Aorta (tissue), 5 donors: ENCODE measurements at regions not wholly inside any gene's neighbourhood (a gene's known extent, or its start where the extent isn't known, plus 50 kb on each side); places are given as distances from the start of the nearest gene placed in this dataset.

Experiments used
- ATAC-seq: fragments of 200-7000 bp; cut with Tn5 transposase; one replicate; pipeline ENCODE4 v1.9.1; 2022; ENCODE audit warnings: moderate library complexity; ENCODE audit not compliant: low FRiP score
- DNase-seq, 2 donors: peaks; one replicate each; pipeline ENCODE4 v3.0.0-alpha.2; 2020
- H3K27ac ChIP-seq, 2 donors: one replicate each; pipeline ENCODE4 v1.5.1; 2013; ENCODE audit warnings: low read length in 2 of 2, mild to moderate bottlenecking in 2 of 2, moderate library complexity in 2 of 2, control low read depth in 1 of 2, inconsistent platforms in 1 of 2, low read depth in 1 of 2
- H3K27me3 ChIP-seq, 2 donors: one replicate each; pipeline ENCODE4 v1.6.1; 2013; ENCODE audit warnings: control low read depth in 1 of 2, low read length in 1 of 2, mild to moderate bottlenecking in 1 of 2, moderate library complexity in 1 of 2; ENCODE audit not compliant: insufficient read depth in 2 of 2, control insufficient read depth in 1 of 2
- H3K36me3 ChIP-seq, 2 donors: one replicate each; pipeline ENCODE4 v1.6.1; 2013; ENCODE audit warnings: control low read depth in 1 of 2, low read length in 1 of 2, mild to moderate bottlenecking in 1 of 2; ENCODE audit not compliant: insufficient read depth in 2 of 2, control insufficient read depth in 1 of 2
- H3K4me1 ChIP-seq, 2 donors: one replicate each; pipeline ENCODE4 v1.6.1; 2013; ENCODE audit warnings: low read length in 2 of 2, control low read depth in 1 of 2, mild to moderate bottlenecking in 1 of 2, moderate library complexity in 1 of 2; ENCODE audit not compliant: insufficient read depth in 2 of 2, control insufficient read depth in 1 of 2
- H3K4me3 ChIP-seq, 2 donors: one replicate each; pipeline ENCODE4 v1.5.1; 2013; ENCODE audit warnings: low read length in 2 of 2, control low read depth in 1 of 2, mild to moderate bottlenecking in 1 of 2
- H3K9me3 ChIP-seq: one replicate; pipeline ENCODE4 v1.6.1; 2013; ENCODE audit warnings: mild to moderate bottlenecking, low read length; ENCODE audit not compliant: control insufficient read depth
- WGBS, 2 donors: extraction: QIAGEN DNeasy Blood & Tissue Kit; methylation state at CpG; one replicate each; pipeline ENCODE4 v1.1.7; 2013; 5-methylcytosine and 5-hydroxymethylcytosine counted together
- intact Hi-C, 2 donors: fragments of 100-400 bp; cut with DNase I; formaldehyde crosslinking; loops; one replicate each; pipeline versions ENCODE4 v1.14.2 to v1.15.0; 2022
- donor health status: healthy with polysubstance abuse.
- donor health status: Bipolar disorder and iron deficiency.
- donor health status: DM: no; HTN: no; CAD: no.
- donor health status: DM: no; HTN: no; CAD: no.
- donor health status: DM: yes; HTN: yes; CAD: no.

DNA sequence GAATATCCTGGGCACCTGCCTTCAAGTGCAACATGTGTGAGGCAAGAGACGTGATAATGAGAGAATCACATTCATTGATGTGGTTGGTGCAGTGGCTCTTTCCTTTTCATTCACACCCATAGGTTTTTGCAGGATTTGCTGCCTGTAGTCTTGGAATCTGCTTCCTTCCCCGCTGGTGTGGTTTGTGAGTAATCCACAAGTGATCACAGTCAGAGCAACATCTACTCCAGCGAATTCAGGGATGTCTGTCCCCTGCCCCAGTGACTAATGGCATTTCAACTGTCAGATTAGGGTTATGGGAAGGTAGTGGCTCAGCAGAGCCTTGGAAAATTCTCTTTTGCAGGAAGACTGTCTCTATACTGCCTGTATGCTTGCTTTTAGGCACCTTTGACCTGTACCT lies 225.5 kb upstream of the RBMS1 start:
- Histone ChIP-seq H3K27me3 (no peaks in the 10 kb centered on the region), H3K27ac (no peak overlapping the region), H3K4me3 (no peak overlapping the region), H3K9me3 (no peaks in the 10 kb centered on the region), H3K36me3 (no peaks in the 10 kb centered on the region), H3K4me1 (no peaks in the 10 kb centered on the region)
- 85 to 88% methylated on average over 3 of the region's 3 CpGs for WGBS, 2 donors
- ATAC-seq (no peak), DNase-seq (no peak)
- intact Hi-C loops = no loop called here

DNA sequence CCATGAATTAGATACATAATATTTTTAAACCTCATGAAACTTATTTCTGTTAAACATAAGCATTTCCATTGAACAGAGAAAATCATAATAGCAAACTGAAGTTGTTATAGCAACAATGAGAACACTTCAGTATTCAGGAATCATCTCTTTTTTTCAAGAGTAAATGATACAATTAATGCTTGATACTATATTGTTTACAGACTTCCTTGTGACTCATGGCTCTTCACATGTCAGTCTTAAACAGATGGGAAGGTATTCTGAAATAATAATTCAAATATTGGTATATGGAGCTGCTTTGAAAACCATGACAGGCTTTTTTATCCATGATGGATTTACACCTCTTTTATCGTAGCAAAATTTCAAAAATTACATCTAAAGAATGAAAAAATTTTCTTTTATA lies 226.5 kb upstream of the RBMS1 start:
- intact Hi-C loops = no loop called here
- Histone ChIP-seq H3K27me3 (no peaks in the 10 kb centered on the region), H3K9me3 (no peaks in the 10 kb centered on the region), H3K27ac (no peak overlapping the region), H3K36me3 (no peaks in the 10 kb centered on the region), H3K4me1 (no peaks in the 10 kb centered on the region), H3K4me3 (no peak overlapping the region)
- 61 to 85% methylated on average over 1 of the region's 1 CpG for WGBS, 2 donors
- DNase-seq = no peak
- no peak for ATAC-seq

DNA sequence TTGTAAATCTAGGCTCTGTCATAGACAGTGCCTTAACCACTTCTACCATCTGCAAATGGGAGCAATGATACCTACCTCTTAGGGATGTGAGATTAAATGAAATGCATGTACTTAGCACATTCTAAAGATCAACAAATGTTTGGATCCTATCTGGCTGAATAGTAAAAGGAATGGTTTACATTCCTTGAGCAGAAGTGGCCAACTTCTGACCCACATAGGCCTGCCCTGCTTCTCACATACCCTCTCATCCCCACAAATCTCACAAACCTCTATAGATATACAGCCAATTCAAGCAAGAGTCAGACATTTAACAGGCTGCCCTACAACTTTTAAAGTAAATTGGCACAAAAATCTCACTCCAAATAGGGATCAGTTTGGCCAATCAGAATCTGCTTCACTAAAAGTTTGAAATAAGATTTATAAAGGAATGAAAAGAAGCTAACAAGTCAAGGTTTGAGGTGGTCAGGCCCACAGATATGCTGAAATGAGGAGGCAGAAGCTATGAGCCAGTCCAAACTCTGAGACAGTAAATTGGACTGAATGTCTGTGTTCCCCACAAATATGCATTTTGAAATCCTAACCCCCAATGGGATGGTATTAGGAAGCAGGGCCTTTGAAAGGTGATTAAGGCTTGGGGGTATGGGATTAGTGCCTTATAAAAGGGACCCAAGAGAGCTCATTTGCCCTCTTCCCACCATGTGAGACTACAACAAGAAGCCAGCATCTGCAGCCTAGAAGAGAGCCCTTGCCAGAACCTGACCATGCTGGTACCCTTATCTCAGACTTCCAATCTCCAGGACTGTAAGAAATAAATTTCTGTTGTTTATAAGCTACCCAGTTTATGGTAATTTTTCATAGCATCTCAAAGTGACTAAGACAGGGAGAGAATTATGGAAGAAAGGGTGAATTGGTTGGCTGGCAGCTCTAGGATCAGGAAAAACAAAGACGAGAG lies 227.8 kb upstream of the RBMS1 start:
- H3K36me3 ChIP-seq = no peaks in the 10 kb centered on the region
- no peaks in the 10 kb centered on the region for H3K9me3 ChIP-seq
- H3K4me1 ChIP-seq = no peaks in the 10 kb centered on the region
- intact Hi-C loops = no loop called here
- 86 to 94% methylated on average over 1 of the region's 1 CpG for WGBS, 2 donors
- no peak overlapping the region for H3K4me3 ChIP-seq
- no peak overlapping the region for H3K27ac ChIP-seq
- no peaks in the 10 kb centered on the region for H3K27me3 ChIP-seq
- ATAC-seq (no peak), DNase-seq (no peak)

DNA sequence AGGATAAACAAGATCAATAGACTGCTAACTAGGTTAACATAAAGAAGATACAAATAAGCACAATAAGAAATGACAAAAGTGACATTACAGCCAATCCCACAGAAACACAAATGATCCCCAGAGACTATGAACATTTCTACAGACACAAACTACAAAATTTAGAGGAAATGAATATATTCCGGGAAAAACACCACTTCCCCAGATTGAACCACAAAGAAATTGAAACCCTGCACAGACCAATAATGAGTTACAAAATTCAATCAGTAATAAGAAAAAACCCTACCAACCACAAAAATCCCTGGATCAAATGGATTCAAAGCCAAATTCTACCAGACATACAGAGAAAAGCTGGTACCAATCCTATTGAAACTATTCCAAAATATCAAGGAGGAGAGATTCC lies 232.4 kb upstream of the RBMS1 start:
- intact Hi-C loops = no loop called here
- DNase-seq (no peak), ATAC-seq (no peak)
- Histone ChIP-seq H3K27ac (no peak overlapping the region), H3K9me3 (no peaks in the 10 kb centered on the region), H3K27me3 (no peaks in the 10 kb centered on the region), H3K4me1 (no peaks in the 10 kb centered on the region), H3K4me3 (no peak overlapping the region), H3K36me3 (no peaks in the 10 kb centered on the region)
- 0 to 70% methylated on average over 1 of the region's 1 CpG for WGBS, 2 donors

DNA sequence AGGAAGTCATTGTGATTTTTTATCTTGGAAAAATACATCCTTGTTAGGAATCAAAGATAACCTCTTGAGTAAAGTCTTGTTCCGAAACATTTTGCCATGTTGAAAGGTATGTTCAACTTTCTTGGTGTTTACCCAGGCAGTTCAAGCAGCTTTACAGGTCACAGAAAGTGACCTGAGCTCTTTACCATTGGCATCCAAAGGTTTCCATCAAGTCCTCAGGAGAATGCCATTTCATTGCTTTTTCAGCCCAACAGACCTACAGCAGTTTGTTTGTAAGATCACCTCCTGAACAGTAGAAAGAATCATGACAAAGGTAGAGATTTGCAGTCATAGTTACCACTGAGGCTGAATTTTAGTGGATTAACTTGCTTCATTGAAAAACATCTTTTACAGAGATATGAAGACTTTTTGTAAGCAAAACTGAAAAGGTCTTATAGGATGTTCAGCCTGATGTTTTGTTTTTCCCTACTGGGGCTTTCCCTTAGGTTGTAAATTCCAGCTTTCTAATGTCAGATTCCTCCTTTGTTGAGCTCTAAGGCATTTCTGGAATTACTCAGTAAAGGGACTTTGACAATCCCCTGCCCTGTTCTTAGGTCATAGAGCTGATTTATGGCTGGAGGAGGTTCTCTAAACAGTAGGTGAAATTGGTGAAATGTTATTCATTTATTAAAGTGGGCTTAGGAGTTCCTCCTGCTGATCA lies 236.8 kb upstream of the RBMS1 start:
- H3K27ac ChIP-seq = no peak overlapping the region
- no peak for DNase-seq
- H3K4me1 ChIP-seq = no peaks in the 10 kb centered on the region
- H3K27me3 ChIP-seq = no peaks in the 10 kb centered on the region
- intact Hi-C loops = no loop called here
- H3K36me3 ChIP-seq = no peaks in the 10 kb centered on the region
- H3K9me3 ChIP-seq = no peaks in the 10 kb centered on the region
- no peak for ATAC-seq
- no peak overlapping the region for H3K4me3 ChIP-seq
- 94 to 97% methylated on average over 1 of the region's 1 CpG for WGBS, 2 donors

DNA sequence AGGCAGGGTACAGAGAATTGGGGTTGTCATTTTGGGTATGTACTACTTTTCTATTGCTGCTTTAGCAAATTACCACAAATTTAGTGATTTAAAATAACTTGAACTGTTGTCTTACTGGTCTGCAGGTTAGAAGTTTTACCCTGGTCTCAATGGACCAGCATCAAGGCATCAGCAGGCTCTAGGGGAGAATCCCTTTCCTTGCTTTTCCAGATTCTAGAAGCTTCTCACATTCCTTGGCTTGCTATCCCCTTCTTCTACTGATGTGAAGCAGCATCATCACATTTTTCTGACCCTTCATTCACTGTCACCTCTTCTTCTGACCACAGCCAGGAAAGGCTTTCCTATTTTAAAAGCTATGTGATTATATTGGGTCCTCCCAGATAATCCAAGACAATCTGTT lies 237.8 kb upstream of the RBMS1 start:
- Histone ChIP-seq H3K4me3 (no peak overlapping the region), H3K9me3 (no peaks in the 10 kb centered on the region), H3K27ac (no peak overlapping the region), H3K27me3 (no peaks in the 10 kb centered on the region), H3K4me1 (no peaks in the 10 kb centered on the region), H3K36me3 (no peaks in the 10 kb centered on the region)
- intact Hi-C loops = no loop called here
- no peak for ATAC-seq
- DNase-seq = no peak

DNA sequence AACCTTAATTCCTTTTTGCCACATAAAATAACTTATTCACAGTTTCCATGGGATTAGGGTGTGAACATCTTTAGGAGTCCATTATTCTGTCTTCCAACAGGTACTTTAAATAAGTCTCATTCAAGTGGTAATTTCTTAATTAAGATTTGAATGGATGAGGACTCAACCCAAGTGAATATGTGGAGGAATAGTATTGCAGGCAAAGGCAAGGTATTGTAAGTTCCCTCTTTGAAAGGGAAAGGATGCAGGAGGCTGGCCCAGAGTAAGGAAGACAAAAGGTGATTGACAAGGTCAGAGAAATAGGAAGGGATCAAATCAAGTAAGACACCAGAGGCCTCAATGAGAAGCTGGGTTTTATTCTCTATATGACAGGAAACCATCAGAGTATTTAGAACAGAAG lies 238.2 kb upstream of the RBMS1 start:
- Histone ChIP-seq H3K9me3 (no peaks in the 10 kb centered on the region), H3K27me3 (no peaks in the 10 kb centered on the region), H3K36me3 (no peaks in the 10 kb centered on the region), H3K4me3 (no peak overlapping the region), H3K27ac (no peak overlapping the region), H3K4me1 (no peaks in the 10 kb centered on the region)
- no peak for ATAC-seq
- intact Hi-C loops = no loop called here
- no peak for DNase-seq

DNA sequence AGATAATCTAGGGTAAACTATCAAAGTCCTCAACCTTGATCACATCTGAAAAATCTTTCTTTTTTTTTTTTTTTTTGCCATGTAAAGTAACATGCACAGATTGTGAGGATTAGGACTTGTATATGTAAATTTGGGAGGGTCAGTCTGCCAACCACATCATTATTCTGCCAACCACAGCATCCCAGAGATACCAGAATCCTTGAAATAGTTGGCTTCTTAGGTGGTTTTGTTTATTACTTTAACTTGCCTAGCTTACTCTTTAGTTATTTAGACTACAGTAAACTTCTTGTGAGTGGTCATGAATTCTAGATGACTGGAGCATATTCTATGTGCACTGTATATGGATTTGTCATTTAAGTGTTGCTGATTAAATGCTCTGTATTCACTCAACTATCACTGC lies 242.1 kb upstream of the RBMS1 start:
- no peak for ATAC-seq
- DNase-seq = no peak
- intact Hi-C loops = no loop called here
- no peak overlapping the region for H3K4me3 ChIP-seq
- H3K36me3 ChIP-seq = no peaks in the 10 kb centered on the region
- H3K27ac ChIP-seq = no peak overlapping the region
- H3K9me3 ChIP-seq = no peaks in the 10 kb centered on the region
- no peaks in the 10 kb centered on the region for H3K27me3 ChIP-seq
- no peaks in the 10 kb centered on the region for H3K4me1 ChIP-seq
